AG04450 (cell line): ENCODE measurements at regions not wholly inside any gene's neighbourhood (a gene's known extent, or its start where the extent isn't known, plus 50 kb on each side); places are given as distances from the start of the nearest gene placed in this dataset.
"Not testable (repeated sequence)": the region's sequence is repeated elsewhere in the genome, so short reads cannot be mapped to it uniquely, and the experiment has no call there.

Experiments
- CTCF ChIA-PET: fragments of 300-600, 350-600 bp; formaldehyde crosslinking; extraction: SDS; loops from one replicate; lab custom pipeline; 2022; ENCODE audit warnings: antibody characterized with exemption, inconsistent platforms; lab: Charles Lee
- POLR2A ChIA-PET: fragments of 350-600 bp; formaldehyde crosslinking; extraction: SDS; loops from one replicate; lab custom pipeline; 2021; ENCODE audit warnings: antibody characterized with exemption, inconsistent platforms; lab: Yijun Ruan, JAX
- DNase-seq: peaks from one replicate; pipeline ENCODE4 v3.0.0-alpha.2; 2011; ENCODE audit warnings: low read depth, low spot score
- H3K27ac ChIP-seq: one replicate; pipeline ENCODE4 v1.5.1; 2012; ENCODE audit warnings: low read depth, low read length, control low read depth
- H3K27me3 ChIP-seq: one replicate; pipeline ENCODE4 v1.6.0; 2012; ENCODE audit warnings: low read length; ENCODE audit not compliant: control insufficient read depth, insufficient read depth
- H3K4me3 ChIP-seq: 2 replicates; pipeline ENCODE4 v1.5.1; 2011; ENCODE audit warnings: mild to moderate bottlenecking, low read depth, low read length, control low read depth
- H3K9me3 ChIP-seq: 2 replicates; pipeline ENCODE4 v1.5.1; 2012; ENCODE audit warnings: low read length; ENCODE audit not compliant: control insufficient read depth, insufficient read depth
- CTCF ChIP-seq: IDR thresholded peaks from 2 replicates; pipeline ENCODE4 v1.5.1; 2011; ENCODE audit warnings: low read depth, low read length, control low read depth, inconsistent platforms

DNA sequence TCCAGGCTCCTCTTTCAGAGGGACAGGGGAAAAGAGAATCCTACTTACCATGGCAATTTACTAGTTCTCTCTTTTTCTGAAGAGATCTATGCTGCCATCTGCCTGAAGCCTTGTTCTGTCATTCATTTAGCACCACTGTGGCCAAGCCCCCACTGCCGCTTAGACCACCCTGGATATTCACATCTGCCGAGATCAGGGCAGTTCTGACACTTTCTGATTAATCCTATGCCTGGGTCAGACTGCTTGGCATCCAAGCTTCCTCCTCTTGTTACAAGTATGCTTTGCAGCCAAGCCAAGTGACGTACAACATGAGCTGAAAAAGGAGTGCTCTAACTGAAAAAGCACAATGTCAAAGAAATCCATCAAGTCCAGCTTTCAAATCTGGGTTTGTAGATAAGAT lies 332.6 kb downstream of the SUCLG1 start:
- H3K27ac ChIP-seq = no peak overlapping the region
- no peaks in the 10 kb centered on the region for H3K9me3 ChIP-seq
- ChIA-PET POLR2A (no interaction called here), CTCF (no interaction called here)
- DNase-seq = no peak
- TF ChIP-seq CTCF = no peak
- H3K4me3 ChIP-seq = no peak overlapping the region
- H3K27me3 ChIP-seq = no peaks in the 10 kb centered on the region

DNA sequence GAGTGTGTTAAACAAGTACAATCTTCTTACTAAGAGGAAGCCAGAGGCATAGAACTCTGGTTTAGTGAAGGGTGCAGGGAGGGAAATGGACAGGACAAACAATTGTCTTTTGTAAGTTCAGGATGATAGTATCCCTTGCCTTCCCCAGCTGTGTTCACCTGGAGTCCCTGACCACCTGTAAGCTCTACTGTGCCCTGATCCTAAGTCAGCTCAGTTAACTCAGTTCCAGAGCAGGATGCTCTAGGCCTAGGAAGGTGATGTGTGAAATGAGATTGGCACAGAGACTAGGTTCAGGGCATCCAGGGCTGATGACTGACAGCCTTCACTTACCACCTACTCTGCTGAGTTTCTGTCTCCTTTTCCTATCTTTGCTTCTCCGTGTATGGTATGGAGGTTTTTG lies 333.0 kb downstream of the SUCLG1 start:
- Histone ChIP-seq H3K9me3 (no peaks in the 10 kb centered on the region), H3K27ac (no peak overlapping the region), H3K4me3 (no peak overlapping the region), H3K27me3 (no peaks in the 10 kb centered on the region)
- TF ChIP-seq CTCF = no peak
- ChIA-PET CTCF (no interaction called here), POLR2A (no interaction called here)
- DNase-seq = no peak

DNA sequence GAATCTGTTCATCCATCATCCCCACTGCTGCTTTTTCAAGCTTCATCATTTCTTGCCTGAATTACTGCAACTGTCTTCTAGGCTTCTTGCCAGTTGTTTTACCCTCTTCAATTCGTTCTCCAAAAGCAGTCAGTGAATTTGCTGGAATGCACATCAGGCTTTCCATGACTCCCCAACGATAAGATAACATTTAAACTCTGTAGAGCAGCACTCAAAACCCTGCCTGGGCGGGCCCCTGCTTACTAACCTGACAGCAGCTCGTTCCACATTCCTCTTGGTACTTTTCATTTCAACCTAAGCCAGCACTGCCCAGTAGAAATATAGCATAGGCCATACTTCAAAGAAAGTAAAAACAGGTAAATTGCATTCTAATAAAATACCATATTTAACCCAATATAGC lies 342.9 kb downstream of the SUCLG1 start:
- Histone ChIP-seq H3K27me3 (no peaks in the 10 kb centered on the region), H3K4me3 (no peak overlapping the region), H3K27ac (no peak overlapping the region), H3K9me3 (no peaks in the 10 kb centered on the region)
- ChIA-PET CTCF (no interaction called here), POLR2A (no interaction called here)
- TF ChIP-seq CTCF = no peak
- no peak for DNase-seq

GRCh38 chr2:84115173-84115857 lies 343.8 kb downstream of the SUCLG1 start:
- ChIA-PET POLR2A (no interaction called here), CTCF (no interaction called here)
- Histone ChIP-seq H3K4me3 (no peak overlapping the region), H3K27me3 (no peaks in the 10 kb centered on the region), H3K9me3 (no peaks in the 10 kb centered on the region), H3K27ac (no peak overlapping the region)
- TF ChIP-seq CTCF = no peak
- no peak for DNase-seq

DNA sequence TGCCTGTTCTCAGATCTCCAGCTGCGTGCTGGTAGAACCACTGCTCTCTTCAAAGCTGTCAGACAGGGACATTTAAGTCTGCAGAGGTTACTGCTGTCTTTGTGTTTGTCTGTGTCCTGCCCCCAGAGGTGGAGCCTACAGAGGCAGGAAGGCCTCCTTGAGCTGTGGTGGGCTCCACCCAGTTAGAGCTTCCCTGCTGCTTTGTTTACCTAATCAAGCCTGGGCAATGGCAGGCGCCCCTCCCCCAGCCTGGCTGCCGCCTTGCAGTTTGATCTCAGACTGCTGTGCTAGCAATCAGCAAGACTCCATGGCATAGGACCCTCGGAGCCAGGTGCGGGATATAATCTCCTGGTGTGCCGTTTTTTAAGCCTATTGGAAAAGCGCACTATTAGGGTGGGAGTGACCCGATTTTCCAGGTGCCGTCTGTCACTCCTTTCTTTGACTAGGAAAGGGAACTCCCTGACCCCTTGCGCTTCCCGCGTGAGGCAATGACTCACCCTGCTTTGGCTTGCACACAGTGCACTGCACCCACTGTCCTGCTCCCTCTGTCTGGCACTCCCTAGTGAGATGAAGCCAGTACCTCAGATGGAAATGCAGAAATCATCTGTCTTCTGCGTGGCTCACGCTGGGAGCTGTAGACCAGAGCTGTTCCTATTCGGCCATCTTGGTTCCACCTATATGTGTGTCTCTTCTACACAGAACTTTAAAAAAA lies 355.1 kb downstream of the SUCLG1 start:
- H3K27ac ChIP-seq, POLR2A ChIA-PET, CTCF ChIA-PET, DNase-seq, H3K27me3 ChIP-seq, H3K9me3 ChIP-seq, H3K4me3 ChIP-seq: not testable (repeated sequence)
